ENCODE measurements at regions not wholly inside any gene's neighbourhood (a gene's known extent, or its start where the extent isn't known, plus 50 kb on each side); places are given as distances from the start of the nearest gene placed in this dataset.
"Not testable (repeated sequence)": the region's sequence is repeated elsewhere in the genome, so short reads cannot be mapped to it uniquely, and the experiment has no call there.

DNA sequence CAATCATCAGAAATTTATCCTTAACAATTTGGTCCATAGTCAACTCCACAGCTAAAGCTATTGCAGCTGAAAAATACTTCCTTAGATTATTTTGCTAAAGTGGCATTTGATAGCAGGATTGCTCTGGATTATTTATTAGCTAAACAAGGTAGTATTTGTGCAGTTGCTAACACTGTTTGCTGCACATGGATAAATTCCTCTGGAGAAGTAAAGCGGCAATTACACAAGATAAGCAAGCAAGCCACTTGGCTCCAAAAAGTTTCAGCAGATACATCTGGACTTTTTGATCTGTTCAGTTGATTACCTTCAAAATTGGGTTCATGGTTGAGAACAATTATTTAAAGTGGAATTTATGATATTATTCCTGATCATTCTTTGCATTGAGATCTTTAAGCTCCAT, 971.5 kb downstream of the C4orf33 start:
- no peak for DNase-seq (ENCODE audit: low read depth in 2 of 2)

DNA sequence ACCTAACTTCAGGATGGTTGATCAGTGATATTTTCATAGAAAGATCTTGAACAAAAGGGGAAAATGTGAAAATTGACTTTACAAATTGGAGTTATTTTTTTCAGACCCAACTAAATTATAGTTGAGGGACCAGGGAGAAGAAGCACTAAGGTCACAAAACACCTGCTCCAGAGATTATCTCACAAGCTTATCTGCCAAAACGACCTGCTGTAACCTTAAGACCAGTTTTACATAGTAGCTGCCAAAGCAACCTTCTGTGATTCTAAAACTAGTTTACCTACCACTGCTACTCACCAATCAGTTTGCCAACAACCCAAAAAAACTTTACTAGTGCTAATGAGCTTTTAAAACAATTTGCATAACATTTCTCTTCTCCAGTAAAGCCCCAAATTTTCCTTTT, 972.1 kb downstream of the C4orf33 start:
- DNase-seq (ENCODE audit: low read depth in 2 of 2): no peak

GRCh38 chr4:130071746-130072145, 975.8 kb downstream of the C4orf33 start:
- DNase-seq (ENCODE audit: low read depth in 2 of 2): no peak

GRCh38 chr4:130073145-130073790, 977.3 kb downstream of the C4orf33 start:
- DNase-seq (ENCODE audit: low read depth in 2 of 2): no peak

GRCh38 chr4:130074096-130074495, 978.1 kb downstream of the C4orf33 start:
- DNase-seq (ENCODE audit: low read depth in 2 of 2): no peak

- DNase-seq (ENCODE audit: low read depth in 2 of 2): no peak
Measured at GRCh38 chr4:130077275-130077674, 981.3 kb downstream of the C4orf33 start.

DNA sequence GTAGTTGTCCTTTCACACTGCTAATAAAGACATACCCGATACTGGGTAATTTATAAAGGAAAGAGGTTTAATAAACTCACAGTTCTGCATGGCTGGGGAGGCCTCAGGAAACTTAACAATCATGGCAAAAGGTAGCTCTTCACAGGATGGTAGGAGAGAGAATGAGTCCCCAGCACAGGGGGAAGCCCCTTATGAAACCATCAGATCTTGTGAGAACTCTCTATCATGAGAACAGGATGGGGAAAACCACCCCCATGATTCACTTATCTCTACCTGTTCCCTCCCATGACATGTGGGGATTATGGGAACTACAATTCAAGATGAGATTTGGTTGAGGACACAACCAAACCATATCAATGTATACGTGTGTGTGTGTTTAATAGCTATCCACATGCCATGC, 983.1 kb downstream of the C4orf33 start:
- not testable (repeated sequence) for DNase-seq (ENCODE audit: low read depth in 2 of 2)

GRCh38 chr4:130080872-130081451, 985.0 kb downstream of the C4orf33 start:
- DNase-seq (ENCODE audit: low read depth in 2 of 2): no peak

DNA sequence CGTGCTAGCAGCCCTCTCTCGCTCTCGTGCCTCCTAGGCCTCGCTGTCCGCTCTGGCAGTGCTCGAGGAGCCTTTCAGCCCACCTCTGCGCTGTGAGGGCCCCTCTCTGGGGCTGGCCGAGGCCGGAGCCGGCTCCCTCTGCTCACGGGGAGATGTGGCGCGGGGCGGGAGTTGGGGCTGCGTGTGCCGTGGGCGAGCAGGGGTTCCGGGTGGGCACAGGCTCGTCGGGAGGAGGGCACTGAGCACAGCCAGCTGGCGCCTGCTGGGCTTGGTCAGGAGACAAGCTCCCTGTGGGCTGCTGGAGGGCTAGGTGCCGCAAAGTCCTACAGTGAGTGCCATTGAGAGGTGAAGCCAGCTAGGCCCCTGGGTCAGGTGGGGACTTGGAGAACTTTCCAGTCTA, 994.5 kb downstream of the C4orf33 start:
- no peak for DNase-seq (ENCODE audit: low read depth in 2 of 2)

DNA sequence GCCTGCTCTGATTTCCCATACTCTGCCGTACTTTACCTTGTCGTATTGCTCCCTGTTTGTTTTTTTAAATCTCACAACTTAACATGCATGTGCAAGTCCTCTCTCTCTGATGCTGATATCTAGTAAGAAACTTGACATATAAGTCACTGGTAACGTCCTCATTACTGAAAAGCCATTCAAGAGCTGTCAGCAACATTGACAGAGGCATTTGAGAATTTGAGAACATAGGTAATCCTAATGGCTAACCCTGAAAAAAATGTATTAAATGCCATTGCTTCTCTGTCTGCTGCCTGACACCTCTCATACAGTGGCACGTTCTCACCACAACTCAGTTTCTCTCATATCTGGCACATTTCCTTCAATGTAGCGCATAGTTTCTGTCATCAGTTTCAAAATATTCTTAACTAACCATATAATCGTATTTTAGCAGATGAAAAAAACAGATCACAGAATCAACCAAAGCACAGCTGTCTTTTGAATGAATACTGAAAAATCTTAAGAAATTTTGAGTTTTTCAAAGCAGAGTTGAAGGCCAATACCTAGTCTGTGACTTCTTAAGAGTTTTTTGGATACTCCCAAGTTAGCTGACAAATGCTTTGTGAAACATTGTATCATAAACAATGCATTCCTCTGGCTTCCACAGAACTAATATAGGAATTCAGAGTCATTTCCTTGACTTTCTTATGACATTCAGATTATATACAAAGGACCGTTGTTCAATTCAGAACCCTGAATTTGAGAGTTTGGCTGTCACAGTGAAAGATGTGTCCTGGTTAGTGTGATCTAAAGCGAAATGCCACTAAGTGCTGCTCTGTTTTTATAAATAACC, 996.4 kb downstream of the C4orf33 start:
- no peak for DNase-seq (ENCODE audit: low read depth in 2 of 2)

- no peak for DNase-seq (ENCODE audit: low read depth in 2 of 2)
Measured at GRCh38 chr4:130099105-130099504, 1003.2 kb downstream of the C4orf33 start.

DNA sequence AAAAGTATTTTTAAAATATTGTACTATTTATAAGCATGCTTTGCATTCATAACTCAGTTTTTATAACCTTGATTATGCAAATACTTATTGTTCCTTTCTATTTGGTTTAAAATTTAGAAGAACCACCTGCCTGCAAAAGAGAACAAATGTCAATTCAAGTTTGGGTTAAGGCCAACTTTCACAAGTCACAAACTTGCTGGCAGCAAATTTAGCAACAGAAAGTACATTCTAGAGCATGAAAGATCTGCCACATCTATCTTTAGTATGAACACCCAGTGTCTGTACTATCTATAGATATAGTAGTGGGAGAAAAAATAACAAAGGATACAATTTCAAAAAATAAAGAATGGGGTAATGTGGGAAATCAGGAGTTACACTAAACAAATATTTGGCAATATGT, 1014.2 kb downstream of the C4orf33 start:
- no peak for DNase-seq (ENCODE audit: low read depth in 2 of 2)

GRCh38 chr4:130110770-130111169, 1014.8 kb downstream of the C4orf33 start:
- no peak for DNase-seq (ENCODE audit: low read depth in 2 of 2)

DNA sequence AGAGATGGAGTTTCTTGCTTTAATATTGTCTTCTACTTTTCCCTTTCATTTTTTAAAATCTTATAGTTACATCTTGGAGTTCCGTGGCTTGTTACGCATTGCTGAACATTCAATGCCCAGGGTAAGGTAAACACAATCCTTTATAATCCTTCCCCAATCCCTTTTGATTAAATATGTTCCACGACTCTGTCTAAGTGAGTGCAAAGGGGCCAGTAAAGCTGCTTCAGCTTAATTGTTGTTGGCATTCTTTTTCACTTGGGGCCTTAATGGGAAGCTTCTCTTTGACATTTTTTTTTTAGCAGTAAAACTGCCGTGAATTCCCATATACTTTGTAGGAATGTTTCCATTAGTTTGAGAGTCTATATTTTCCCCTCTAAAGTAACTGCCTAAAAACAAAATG, 1028.1 kb downstream of the C4orf33 start:
- no peak for DNase-seq (ENCODE audit: low read depth in 2 of 2)

GRCh38 chr4:130125467-130125866, 1029.5 kb downstream of the C4orf33 start:
- DNase-seq (ENCODE audit: low read depth in 2 of 2): no peak

DNA sequence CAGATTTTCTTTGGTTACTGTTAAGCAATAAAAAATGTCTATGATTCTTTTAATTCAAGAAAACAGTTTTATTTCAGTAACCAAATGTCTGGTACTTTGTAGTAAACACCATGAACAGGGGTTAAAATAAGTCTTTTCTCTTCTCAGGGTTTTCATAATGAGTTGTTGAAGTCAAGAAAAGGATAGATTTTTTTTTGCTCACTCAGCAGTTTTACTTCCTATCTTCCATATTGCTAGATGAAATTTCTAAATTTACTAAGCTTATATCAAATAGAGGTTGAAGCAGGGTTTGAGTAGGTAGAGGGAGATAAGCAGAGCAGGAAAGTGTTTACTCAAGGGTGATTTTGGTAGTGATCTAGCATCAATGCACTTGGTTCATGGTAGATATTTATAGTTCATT, 1031.3 kb downstream of the C4orf33 start:
- DNase-seq (ENCODE audit: low read depth in 2 of 2): no peak

GRCh38 chr4:130131536-130131935, 1035.6 kb downstream of the C4orf33 start:
- DNase-seq (ENCODE audit: low read depth in 2 of 2): no peak

DNA sequence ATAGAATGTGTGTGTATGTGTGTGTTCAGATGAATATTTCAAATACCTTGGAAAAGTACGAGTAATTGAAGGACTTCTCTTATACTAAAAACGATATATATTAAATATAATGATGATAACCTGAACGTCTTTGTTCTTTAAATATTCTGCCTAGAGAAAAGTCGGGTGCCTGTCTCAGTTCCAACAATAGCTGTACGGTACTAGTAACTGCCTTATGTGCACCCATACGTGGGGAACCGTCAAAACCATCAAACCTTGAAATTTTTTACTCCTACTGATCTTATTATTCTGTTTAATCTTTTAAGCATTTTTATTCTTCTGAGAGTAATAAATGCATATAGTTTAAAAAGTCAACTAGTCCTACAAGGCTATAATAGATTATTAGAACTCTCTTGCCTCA, 1045.7 kb downstream of the C4orf33 start:
- DNase-seq (ENCODE audit: low read depth in 2 of 2): no peak

- DNase-seq (ENCODE audit: low read depth in 2 of 2): no peak
Measured at GRCh38 chr4:130143656-130144055, 1047.7 kb downstream of the C4orf33 start.

DNA sequence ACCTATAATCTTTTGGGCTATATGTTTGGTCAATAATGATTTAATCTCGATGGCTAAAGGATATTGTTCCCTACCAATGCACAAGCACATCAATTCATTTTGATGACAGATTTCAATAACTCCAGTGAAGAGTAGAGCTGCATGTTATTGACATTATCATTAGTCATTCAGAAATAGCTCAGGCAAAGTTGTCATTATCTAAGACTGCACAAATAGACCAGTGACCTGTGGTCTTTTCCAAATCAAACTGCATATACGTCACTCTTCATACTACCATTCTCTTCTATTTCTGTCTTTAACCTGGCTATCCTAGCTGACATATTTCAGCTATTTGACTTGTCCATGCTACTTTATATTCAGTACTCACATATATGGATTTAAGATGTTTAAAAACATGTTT, 1050.8 kb downstream of the C4orf33 start:
- DNase-seq (ENCODE audit: low read depth in 2 of 2): no peak

DNA sequence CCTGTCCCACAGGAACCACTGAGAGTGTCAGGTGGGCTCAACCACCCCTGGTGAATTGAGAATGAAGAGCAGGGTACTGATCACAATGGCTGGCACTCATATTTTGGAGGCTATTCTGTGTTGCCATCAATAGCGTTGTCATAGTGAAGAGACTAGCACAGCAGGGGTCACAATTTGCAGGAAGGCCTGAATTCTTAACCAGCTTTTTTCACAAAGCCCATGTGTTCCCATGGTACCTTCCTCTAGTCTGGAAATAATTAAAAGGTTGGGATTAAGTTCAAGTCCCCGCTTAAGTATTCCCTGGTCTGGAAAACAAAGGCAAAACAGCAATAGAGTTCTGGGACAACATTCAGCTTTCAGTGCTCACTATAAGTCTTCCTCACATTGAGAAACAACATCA, 1051.7 kb downstream of the C4orf33 start:
- DNase-seq (ENCODE audit: low read depth in 2 of 2): no peak

DNA sequence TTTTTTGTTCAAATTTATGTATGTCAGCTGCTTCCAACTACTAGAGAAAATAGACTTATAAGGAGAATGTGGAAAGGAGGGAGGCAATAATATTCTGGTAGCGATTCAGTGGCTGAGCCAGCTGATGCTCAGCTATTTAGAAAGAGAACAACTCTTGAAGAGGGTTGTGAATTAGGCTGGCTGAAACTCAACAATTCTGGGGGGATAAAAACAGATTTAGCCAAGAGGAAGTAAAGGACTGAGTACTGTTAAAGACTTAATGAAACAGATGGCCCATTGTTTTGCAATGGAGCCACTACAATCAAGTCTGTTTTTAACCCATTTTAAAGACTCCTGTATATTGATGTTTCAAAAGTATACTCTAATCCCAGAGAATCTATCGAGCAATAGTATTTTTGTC, 1058.9 kb downstream of the C4orf33 start:
- no peak for DNase-seq (ENCODE audit: low read depth in 2 of 2)

GRCh38 chr4:130163701-130164100, 1067.7 kb downstream of the C4orf33 start:
- no peak for DNase-seq (ENCODE audit: low read depth in 2 of 2)

Data from activated CD8-positive, alpha-beta memory T cell treated with anti-CD3 and anti-CD28 coated beads for 4 hours (primary cell).